ENCODE measurements at regions not wholly inside any gene's neighbourhood (a gene's known extent, or its start where the extent isn't known, plus 50 kb on each side); places are given as distances from the start of the nearest gene placed in this dataset.

GRCh38 chr7:53877688-53878087 lies 664.5 kb upstream of the VSTM2A start:
- TF ChIP-seq, protein P1, sequence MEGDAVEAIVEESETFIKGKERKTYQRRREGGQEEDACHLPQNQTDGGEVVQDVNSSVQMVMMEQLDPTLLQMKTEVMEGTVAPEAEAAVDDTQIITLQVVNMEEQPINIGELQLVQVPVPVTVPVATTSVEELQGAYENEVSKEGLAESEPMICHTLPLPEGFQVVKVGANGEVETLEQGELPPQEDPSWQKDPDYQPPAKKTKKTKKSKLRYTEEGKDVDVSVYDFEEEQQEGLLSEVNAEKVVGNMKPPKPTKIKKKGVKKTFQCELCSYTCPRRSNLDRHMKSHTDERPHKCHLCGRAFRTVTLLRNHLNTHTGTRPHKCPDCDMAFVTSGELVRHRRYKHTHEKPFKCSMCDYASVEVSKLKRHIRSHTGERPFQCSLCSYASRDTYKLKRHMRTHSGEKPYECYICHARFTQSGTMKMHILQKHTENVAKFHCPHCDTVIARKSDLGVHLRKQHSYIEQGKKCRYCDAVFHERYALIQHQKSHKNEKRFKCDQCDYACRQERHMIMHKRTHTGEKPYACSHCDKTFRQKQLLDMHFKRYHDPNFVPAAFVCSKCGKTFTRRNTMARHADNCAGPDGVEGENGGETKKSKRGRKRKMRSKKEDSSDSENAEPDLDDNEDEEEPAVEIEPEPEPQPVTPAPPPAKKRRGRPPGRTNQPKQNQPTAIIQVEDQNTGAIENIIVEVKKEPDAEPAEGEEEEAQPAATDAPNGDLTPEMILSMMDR (IDR thresholded peaks at IDR 0.05; ENCODE audit: low read depth, low read length): no peak
- TF ChIP-seq EZH2phosphoT487 (IDR thresholded peaks at IDR 0.05; ENCODE audit: low read depth): no peak

Data from OCI-LY3 (cell line).